H9 (cell line): ENCODE measurements at regions not wholly inside any gene's neighbourhood (a gene's known extent, or its start where the extent isn't known, plus 50 kb on each side); places are given as distances from the start of the nearest gene placed in this dataset.

ENCODE experiments used
- DNase-seq: peaks from one replicate; pipeline ENCODE4 v3.0.0-alpha.2; 2017
- H2AFZ ChIP-seq: one replicate; pipeline ENCODE4 v1.6.1; 2013; ENCODE audit warnings: mild to moderate bottlenecking, low read length, control low read depth, moderate library complexity
- H2AK5ac ChIP-seq: 2 replicates; pipeline ENCODE4 v1.6.1; 2013; ENCODE audit warnings: low read length, control low read depth, mixed read lengths; ENCODE audit not compliant: insufficient read length
- H2BK120ac ChIP-seq: one replicate; pipeline ENCODE4 v1.6.1; 2013; ENCODE audit warnings: low read depth, mild to moderate bottlenecking, low read length, control low read depth, inconsistent platforms; ENCODE audit not compliant: poor library complexity, severe bottlenecking
- H2BK12ac ChIP-seq: 2 replicates; pipeline ENCODE4 v1.6.1; 2013; ENCODE audit warnings: low read length, control low read depth, mixed read lengths, low read depth; ENCODE audit not compliant: insufficient read length
- H2BK15ac ChIP-seq: 2 replicates; pipeline ENCODE4 v1.6.1; 2013; ENCODE audit warnings: low read depth, low read length, control low read depth
- H2BK20ac ChIP-seq: one replicate; pipeline ENCODE4 v1.6.1; 2013; ENCODE audit warnings: low read depth, mild to moderate bottlenecking, low read length, control low read depth, inconsistent platforms; ENCODE audit not compliant: poor library complexity, severe bottlenecking
- H2BK5ac ChIP-seq: 2 replicates; pipeline ENCODE4 v1.6.1; 2013; ENCODE audit warnings: low read length, control low read depth, mixed read lengths; ENCODE audit not compliant: insufficient read length
- H3K14ac ChIP-seq: 2 replicates; pipeline ENCODE4 v1.6.1; 2013; ENCODE audit warnings: low read length, control low read depth; ENCODE audit not compliant: insufficient read depth
- H3K18ac ChIP-seq: 2 replicates; pipeline ENCODE4 v1.6.1; 2013; ENCODE audit warnings: low read depth, mild to moderate bottlenecking, mixed read lengths, low read length, control low read depth; ENCODE audit not compliant: insufficient read length
- H3K23ac ChIP-seq: 2 replicates; pipeline ENCODE4 v1.6.1; 2013; ENCODE audit warnings: low read length, control low read depth, mixed read lengths, low read depth; ENCODE audit not compliant: insufficient read length
- H3K23me2 ChIP-seq: 2 replicates; pipeline ENCODE4 v1.6.1; 2013; ENCODE audit warnings: low read depth, mild to moderate bottlenecking, mixed read lengths, low read length, control low read depth; ENCODE audit not compliant: insufficient read length, poor library complexity, severe bottlenecking
- H3K27ac ChIP-seq: 2 replicates; pipeline ENCODE4 v1.5.1; 2013; ENCODE audit warnings: low read length, control low read depth, mixed read lengths, low read depth; ENCODE audit not compliant: insufficient read length
- H3K27me3 ChIP-seq: 2 replicates; pipeline ENCODE4 v1.6.1; 2013; ENCODE audit warnings: low read length, control low read depth, inconsistent platforms; ENCODE audit not compliant: insufficient read depth
- H3K4ac ChIP-seq: 2 replicates; pipeline ENCODE4 v1.6.1; 2013; ENCODE audit warnings: low read depth, mild to moderate bottlenecking, control low read depth, inconsistent platforms, low read length, moderate library complexity
- H3K4me1 ChIP-seq: 2 replicates; pipeline ENCODE4 v1.6.1; 2013; ENCODE audit warnings: low read length, control low read depth, inconsistent platforms; ENCODE audit not compliant: insufficient read depth
- H3K4me2 ChIP-seq: 2 replicates; pipeline ENCODE4 v1.6.1; 2013; ENCODE audit warnings: low read length, control low read depth, mixed read lengths; ENCODE audit not compliant: insufficient read length, insufficient read depth
- H3K56ac ChIP-seq: 2 replicates; pipeline ENCODE4 v1.6.1; 2013; ENCODE audit warnings: low read depth, mild to moderate bottlenecking, mixed read lengths, low read length, control low read depth; ENCODE audit not compliant: insufficient read length
- H3K79me1 ChIP-seq: 2 replicates; pipeline ENCODE4 v1.6.1; 2013; ENCODE audit warnings: low read depth, mild to moderate bottlenecking, moderate library complexity, low read length, control low read depth, inconsistent platforms; ENCODE audit not compliant: insufficient read depth, poor library complexity, severe bottlenecking
- H3K79me2 ChIP-seq: 2 replicates; pipeline ENCODE4 v1.6.1; 2013; ENCODE audit warnings: low read length, control low read depth, inconsistent platforms; ENCODE audit not compliant: insufficient read depth
- H3K9ac ChIP-seq: 2 replicates; pipeline ENCODE4 v1.6.1; 2013; ENCODE audit warnings: low read length, control low read depth, mixed read lengths; ENCODE audit not compliant: insufficient read length; ENCODE audit errors: extremely low read depth
- H3K9me3 ChIP-seq: one replicate; pipeline ENCODE4 v1.6.1; 2013; ENCODE audit warnings: low read depth, low read length, inconsistent platforms; ENCODE audit not compliant: control insufficient read depth
- H3T11ph ChIP-seq: one replicate; pipeline ENCODE4 v1.6.1; 2013; ENCODE audit warnings: mild to moderate bottlenecking, low read length, control low read depth, inconsistent platforms
- H4K20me1 ChIP-seq: one replicate; pipeline ENCODE4 v1.6.1; 2013; ENCODE audit not compliant: control insufficient read depth, insufficient read length, insufficient read depth
- H4K5ac ChIP-seq: 2 replicates; pipeline ENCODE4 v1.6.1; 2013; ENCODE audit warnings: low read depth, mild to moderate bottlenecking, mixed read lengths, low read length, control low read depth; ENCODE audit not compliant: insufficient read length
- H4K8ac ChIP-seq: replicated peaks from 2 replicates; pipeline ENCODE4 v1.6.1; 2013; ENCODE audit warnings: low read length, control low read depth, mixed read lengths, low read depth; ENCODE audit not compliant: insufficient read length
- H4K91ac ChIP-seq: 2 replicates; pipeline ENCODE4 v1.6.1; 2013; ENCODE audit warnings: low read depth, mild to moderate bottlenecking, moderate library complexity, mixed read lengths, low read length, control low read depth; ENCODE audit not compliant: insufficient read length
- H3K27ac Mint-ChIP-seq, 3 experiments: 2 replicates in 2 of 3; 3 replicates in 1 of 3; pipeline ENCODE4 v1.8.0; 2020 to 2021; ENCODE audit warnings: mixed read lengths in 3 of 3, mild to moderate bottlenecking in 1 of 3, moderate library complexity in 1 of 3
- H3K27me3 Mint-ChIP-seq: 2 replicates; pipeline ENCODE4 v1.8.0; 2021; ENCODE audit warnings: low read depth, mild to moderate bottlenecking, moderate library complexity, mixed read lengths
- H3K36me3 Mint-ChIP-seq, 3 experiments: 2 replicates in 2 of 3; 3 replicates in 1 of 3; pipeline ENCODE4 v1.8.0; 2020 to 2021; ENCODE audit warnings: low read depth in 3 of 3, mixed read lengths in 3 of 3; ENCODE audit not compliant: insufficient read depth in 1 of 3
- H3K4me1 Mint-ChIP-seq, 2 experiments: 2 replicates each; pipeline ENCODE4 v1.8.0; 2020; ENCODE audit warnings: mixed read lengths in 2 of 2
- H3K4me3 Mint-ChIP-seq, 2 experiments: 2 replicates in 1 of 2; 3 replicates in 1 of 2; pipeline ENCODE4 v1.8.0; 2020 to 2021; ENCODE audit warnings: mild to moderate bottlenecking in 2 of 2, mixed read lengths in 2 of 2, moderate library complexity in 1 of 2
- H3K9me3 Mint-ChIP-seq, 2 experiments: 2 replicates in 1 of 2; 3 replicates in 1 of 2; pipeline ENCODE4 v1.8.0; 2020; ENCODE audit warnings: mild to moderate bottlenecking in 2 of 2, mixed read lengths in 2 of 2, moderate library complexity in 1 of 2
- WGBS: extraction: QIAGEN DNeasy Blood & Tissue Kit; methylation state at CpG from one replicate; pipeline ENCODE4 v1.1.7; 2013; ENCODE audit warnings: missing lambda C conversion rate, low lambda C conversion rate, mixed read lengths; ENCODE audit not compliant: insufficient read length; ENCODE audit errors: extremely low coverage; 5-methylcytosine and 5-hydroxymethylcytosine counted together
- TF ChIP-seq, protein P1 (sequence below): fragments of 200-600 bp; sonication (generic); conservative IDR thresholded peaks from 3 replicates; pipeline ENCODE4 v1.8.0; 2021; ENCODE audit warnings: antibody characterized with exemption, mild to moderate bottlenecking

DNA sequence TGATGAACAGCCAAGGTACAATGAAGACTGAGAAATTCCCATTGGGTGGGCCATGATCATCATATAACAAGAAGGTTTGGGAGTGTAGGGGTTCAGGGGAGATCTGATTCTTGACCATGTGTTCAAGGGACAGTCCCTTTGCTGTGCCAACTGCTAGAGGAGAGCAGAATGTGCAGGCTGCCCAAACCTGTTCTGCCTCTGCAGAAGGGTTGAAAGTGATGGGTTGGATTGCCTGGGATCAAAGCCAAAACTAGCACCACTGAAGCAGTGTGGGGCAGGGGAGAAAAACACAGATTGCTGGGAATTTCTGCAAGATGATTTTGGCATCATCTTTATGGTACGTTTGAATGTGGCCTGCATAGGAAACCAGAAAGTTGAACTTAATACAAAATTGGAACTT is 303.9 kb downstream of the OTUD1 start:
- H3K36me3 Mint-ChIP-seq = no peaks in the 10 kb centered on the region; a peak in 1 of 7 replicates
- H3K27me3 ChIP-seq = no peaks in the 10 kb centered on the region

More for the DNA sequence above, 303.9 kb downstream of the OTUD1 start:
- Mint-ChIP-seq H3K4me3 (no peak overlapping the region), H3K4me1 (no peaks in the 10 kb centered on the region), H3K27ac (no peak overlapping the region), H3K27me3 (peaks cover 5% of the 10 kb centered on the region), H3K9me3 (no peaks in the 10 kb centered on the region)
- H2AK5ac ChIP-seq = no peak overlapping the region
- H2BK5ac ChIP-seq = no peak overlapping the region
- H4K5ac ChIP-seq = no peak overlapping the region
- no peak overlapping the region for H3K9ac ChIP-seq
- H2BK15ac ChIP-seq = no peak overlapping the region
- no CpG with 5 or more reads among the region's 1 CpG for WGBS
- no peaks in the 10 kb centered on the region for H3K23me2 ChIP-seq
- TF ChIP-seq, protein P1, sequence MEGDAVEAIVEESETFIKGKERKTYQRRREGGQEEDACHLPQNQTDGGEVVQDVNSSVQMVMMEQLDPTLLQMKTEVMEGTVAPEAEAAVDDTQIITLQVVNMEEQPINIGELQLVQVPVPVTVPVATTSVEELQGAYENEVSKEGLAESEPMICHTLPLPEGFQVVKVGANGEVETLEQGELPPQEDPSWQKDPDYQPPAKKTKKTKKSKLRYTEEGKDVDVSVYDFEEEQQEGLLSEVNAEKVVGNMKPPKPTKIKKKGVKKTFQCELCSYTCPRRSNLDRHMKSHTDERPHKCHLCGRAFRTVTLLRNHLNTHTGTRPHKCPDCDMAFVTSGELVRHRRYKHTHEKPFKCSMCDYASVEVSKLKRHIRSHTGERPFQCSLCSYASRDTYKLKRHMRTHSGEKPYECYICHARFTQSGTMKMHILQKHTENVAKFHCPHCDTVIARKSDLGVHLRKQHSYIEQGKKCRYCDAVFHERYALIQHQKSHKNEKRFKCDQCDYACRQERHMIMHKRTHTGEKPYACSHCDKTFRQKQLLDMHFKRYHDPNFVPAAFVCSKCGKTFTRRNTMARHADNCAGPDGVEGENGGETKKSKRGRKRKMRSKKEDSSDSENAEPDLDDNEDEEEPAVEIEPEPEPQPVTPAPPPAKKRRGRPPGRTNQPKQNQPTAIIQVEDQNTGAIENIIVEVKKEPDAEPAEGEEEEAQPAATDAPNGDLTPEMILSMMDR = no peak
- no peak overlapping the region for H3K4me2 ChIP-seq
- H2BK12ac ChIP-seq = no peak overlapping the region
- H3K23ac ChIP-seq = no peak overlapping the region
- no peak overlapping the region for H3T11ph ChIP-seq
- H3K79me2 ChIP-seq = no peaks in the 10 kb centered on the region
- no peak overlapping the region for H2BK20ac ChIP-seq
- DNase-seq = no peak
- H2BK120ac ChIP-seq = no peak overlapping the region
- H3K4me1 ChIP-seq = no peaks in the 10 kb centered on the region
- H2AFZ ChIP-seq = no peak overlapping the region
- H3K18ac ChIP-seq = no peak overlapping the region
- no peaks in the 10 kb centered on the region for H3K9me3 ChIP-seq
- H4K8ac ChIP-seq = no peak overlapping the region
- H3K79me1 ChIP-seq = no peaks in the 10 kb centered on the region
- no peak overlapping the region for H3K27ac ChIP-seq
- no peak overlapping the region for H4K91ac ChIP-seq
- no peak overlapping the region for H3K4ac ChIP-seq
- H4K20me1 ChIP-seq = no peaks in the 10 kb centered on the region
- H3K14ac ChIP-seq = no peak overlapping the region
- no peak overlapping the region for H3K56ac ChIP-seq
